Uterus (tissue), 3 donors: ENCODE measurements at regions not wholly inside any gene's neighbourhood (a gene's known extent, or its start where the extent isn't known, plus 50 kb on each side); places are given as distances from the start of the nearest gene placed in this dataset.
"Not testable (repeated sequence)": the region's sequence is repeated elsewhere in the genome, so short reads cannot be mapped to it uniquely, and the experiment has no call there.

Experiments used
- DNase-seq, 2 donors: peaks; one replicate each; pipeline ENCODE4 v3.0.0-alpha.2; 2019 to 2020
- H3K27ac ChIP-seq, 2 donors: fragments of 200-600 bp; sonication (generic); 1 replicate in 1 of 2; 2 replicates in 1 of 2; pipeline ENCODE4 v1.5.1; 2016 to 2018
- H3K27me3 ChIP-seq, 2 donors: fragments of 200-600 bp; sonication (generic); one replicate each; pipeline ENCODE4 v1.5.1; 2018 to 2019; ENCODE audit warnings: control low read depth in 1 of 2
- H3K36me3 ChIP-seq, 2 donors: fragments of 200-600 bp; sonication (generic); one replicate each; pipeline ENCODE4 v1.5.1; 2019; ENCODE audit warnings: control low read depth in 1 of 2
- H3K4me1 ChIP-seq, 2 donors: fragments of 200-600 bp; sonication (generic); one replicate each; pipeline ENCODE4 v1.5.1; 2018 to 2019; ENCODE audit warnings: control low read depth in 1 of 2
- H3K4me3 ChIP-seq, 2 donors: fragments of 200-600 bp; sonication (generic); 1 replicate in 1 of 2; 2 replicates in 1 of 2; pipeline ENCODE4 v1.5.1; 2018 to 2019; ENCODE audit warnings: mild to moderate bottlenecking in 1 of 2
- H3K9me3 ChIP-seq, 2 donors: fragments of 200-600 bp; sonication (generic); one replicate each; pipeline ENCODE4 v1.5.1; 2019; ENCODE audit warnings: control low read depth in 1 of 2
- POLR2A ChIP-seq, 2 donors: fragments of 450-650 bp; IDR thresholded peaks; one replicate each; pipeline ENCODE4 v1.6.1; 2016; ENCODE audit warnings: antibody characterized with exemption in 2 of 2, mild to moderate bottlenecking in 1 of 2, moderate library complexity in 1 of 2
- intact Hi-C: fragments of 100-400 bp; cut with DNase I; formaldehyde crosslinking; loops from one replicate; pipeline ENCODE4 v1.15.1; 2023; ENCODE audit warnings: low total_unique reads
- TF ChIP-seq, protein P1 (sequence below), 4 experiments: fragments of 200-600 bp in 2 of 4; fragments of 450-650 bp in 2 of 4; sonication (generic) in 2 of 4; IDR thresholded peaks; one replicate each; pipeline ENCODE4 v1.5.1; 2016 to 2019; ENCODE audit warnings: antibody characterized with exemption in 4 of 4, mild to moderate bottlenecking in 2 of 4, moderate library complexity in 1 of 4
- donor health status: DM: yes; HTN: yes; CAD: no.

DNA sequence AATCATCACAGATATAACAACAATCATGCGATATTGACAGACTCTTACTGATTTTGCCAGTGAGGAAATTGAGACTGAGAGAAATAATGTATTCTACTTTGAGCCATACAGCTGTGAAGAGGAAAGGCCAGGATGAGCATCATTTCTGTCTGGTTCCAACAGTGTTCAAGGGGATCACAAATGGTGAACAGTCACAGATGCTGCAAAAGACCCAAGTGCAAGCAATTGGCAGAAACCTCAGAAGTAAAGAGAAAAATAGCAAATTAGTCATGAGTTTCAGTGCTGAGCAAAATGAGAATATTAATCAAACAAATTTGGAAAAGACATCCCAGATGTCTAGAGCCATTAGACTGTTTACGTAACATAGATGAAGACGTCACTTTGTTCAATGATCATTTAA, 114.1 kb downstream of the RAB38 start:
- TF ChIP-seq, protein P1, sequence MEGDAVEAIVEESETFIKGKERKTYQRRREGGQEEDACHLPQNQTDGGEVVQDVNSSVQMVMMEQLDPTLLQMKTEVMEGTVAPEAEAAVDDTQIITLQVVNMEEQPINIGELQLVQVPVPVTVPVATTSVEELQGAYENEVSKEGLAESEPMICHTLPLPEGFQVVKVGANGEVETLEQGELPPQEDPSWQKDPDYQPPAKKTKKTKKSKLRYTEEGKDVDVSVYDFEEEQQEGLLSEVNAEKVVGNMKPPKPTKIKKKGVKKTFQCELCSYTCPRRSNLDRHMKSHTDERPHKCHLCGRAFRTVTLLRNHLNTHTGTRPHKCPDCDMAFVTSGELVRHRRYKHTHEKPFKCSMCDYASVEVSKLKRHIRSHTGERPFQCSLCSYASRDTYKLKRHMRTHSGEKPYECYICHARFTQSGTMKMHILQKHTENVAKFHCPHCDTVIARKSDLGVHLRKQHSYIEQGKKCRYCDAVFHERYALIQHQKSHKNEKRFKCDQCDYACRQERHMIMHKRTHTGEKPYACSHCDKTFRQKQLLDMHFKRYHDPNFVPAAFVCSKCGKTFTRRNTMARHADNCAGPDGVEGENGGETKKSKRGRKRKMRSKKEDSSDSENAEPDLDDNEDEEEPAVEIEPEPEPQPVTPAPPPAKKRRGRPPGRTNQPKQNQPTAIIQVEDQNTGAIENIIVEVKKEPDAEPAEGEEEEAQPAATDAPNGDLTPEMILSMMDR (IDR thresholded peaks at IDR 0.05) = no peak
- no peak for TF ChIP-seq POLR2A (IDR thresholded peaks at IDR 0.05)
- DNase-seq = no peak
- Histone ChIP-seq H3K9me3 (no peaks in the 10 kb centered on the region), H3K27me3 (no peaks in the 10 kb centered on the region), H3K36me3 (no peaks in the 10 kb centered on the region), H3K4me1 (no peaks in the 10 kb centered on the region), H3K4me3 (no peak overlapping the region), H3K27ac (no peak overlapping the region)
- intact Hi-C loops = no loop called here

DNA sequence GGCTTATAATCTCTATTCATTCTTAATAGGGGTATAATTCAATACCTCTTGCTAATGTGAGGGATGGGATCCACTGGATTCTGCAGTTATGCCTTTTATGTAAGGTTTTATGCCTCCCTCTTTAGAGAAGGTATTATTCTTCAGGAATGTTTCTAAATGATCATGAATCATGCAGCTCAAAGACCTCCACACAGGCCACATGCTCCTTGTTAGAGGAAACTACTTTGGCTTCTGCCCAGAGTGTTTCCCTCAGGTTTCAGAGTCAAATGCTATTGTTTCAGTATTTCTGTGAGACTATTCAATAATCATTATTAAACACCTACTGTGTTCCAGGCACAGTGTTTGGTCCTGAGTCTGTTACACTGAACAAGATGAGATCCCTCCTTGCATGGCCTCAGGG, 115.9 kb downstream of the RAB38 start:
- Histone ChIP-seq H3K27ac (no peak overlapping the region), H3K9me3 (no peaks in the 10 kb centered on the region), H3K4me3 (no peak overlapping the region), H3K27me3 (no peaks in the 10 kb centered on the region), H3K36me3 (no peaks in the 10 kb centered on the region), H3K4me1 (no peaks in the 10 kb centered on the region)
- no peak for TF ChIP-seq POLR2A (IDR thresholded peaks at IDR 0.05)
- TF ChIP-seq, protein P1 (IDR thresholded peaks at IDR 0.05) = no peak
- DNase-seq = no peak
- intact Hi-C loops = no loop called here

DNA sequence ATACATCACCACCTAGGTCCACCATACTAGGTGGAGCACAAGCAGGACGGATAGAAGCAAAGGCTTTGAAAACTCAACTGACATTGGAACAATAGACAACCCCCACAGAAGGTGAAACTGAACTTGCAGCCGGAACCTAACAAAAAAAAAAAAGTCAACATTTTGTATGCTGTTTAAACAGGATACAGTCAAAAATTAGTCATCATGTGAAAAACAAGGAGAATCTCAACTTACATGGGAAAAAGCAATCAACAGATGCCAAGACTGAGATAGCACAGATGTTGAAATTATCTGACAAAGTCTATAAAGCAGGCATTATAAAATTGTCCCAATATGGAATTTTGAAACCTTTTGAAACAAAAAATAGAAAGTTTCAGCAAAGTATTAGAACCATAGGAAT, 123.8 kb downstream of the RAB38 start:
- Histone ChIP-seq H3K36me3 (no peaks in the 10 kb centered on the region), H3K9me3 (no peaks in the 10 kb centered on the region), H3K4me3 (no peak overlapping the region), H3K4me1 (no peaks in the 10 kb centered on the region), H3K27ac (no peak overlapping the region), H3K27me3 (no peaks in the 10 kb centered on the region)
- no peak for TF ChIP-seq POLR2A (IDR thresholded peaks at IDR 0.05)
- TF ChIP-seq, protein P1 (IDR thresholded peaks at IDR 0.05) = no peak
- intact Hi-C loops = no loop called here
- DNase-seq = no peak

DNA sequence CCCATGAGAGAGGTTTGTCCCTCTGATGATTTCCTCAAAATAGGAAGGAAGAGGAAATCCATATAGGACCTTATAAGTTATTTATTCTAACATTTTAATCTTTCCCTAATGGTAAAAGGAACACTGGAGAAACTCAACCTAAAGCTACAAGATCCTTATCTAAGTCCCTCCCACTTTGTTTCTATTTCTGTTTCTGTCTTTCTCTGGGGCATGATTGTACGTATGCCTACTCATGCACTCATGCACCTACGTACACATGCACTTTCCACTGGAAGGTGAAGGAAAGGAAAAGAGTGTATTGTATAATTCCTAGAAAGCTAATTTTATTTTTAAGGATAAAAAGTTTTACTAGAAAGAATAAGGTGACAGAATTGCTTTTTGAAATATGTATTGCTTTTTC, 125.0 kb downstream of the RAB38 start:
- H3K9me3 ChIP-seq = no peaks in the 10 kb centered on the region
- DNase-seq = no peak
- intact Hi-C loops = no loop called here
- no peaks in the 10 kb centered on the region for H3K27me3 ChIP-seq
- TF ChIP-seq POLR2A (IDR thresholded peaks at IDR 0.05) = no peak
- TF ChIP-seq, protein P1 (IDR thresholded peaks at IDR 0.05) = no peak
- H3K4me3 ChIP-seq = no peak overlapping the region
- no peak overlapping the region for H3K27ac ChIP-seq
- no peaks in the 10 kb centered on the region for H3K4me1 ChIP-seq
- no peaks in the 10 kb centered on the region for H3K36me3 ChIP-seq

DNA sequence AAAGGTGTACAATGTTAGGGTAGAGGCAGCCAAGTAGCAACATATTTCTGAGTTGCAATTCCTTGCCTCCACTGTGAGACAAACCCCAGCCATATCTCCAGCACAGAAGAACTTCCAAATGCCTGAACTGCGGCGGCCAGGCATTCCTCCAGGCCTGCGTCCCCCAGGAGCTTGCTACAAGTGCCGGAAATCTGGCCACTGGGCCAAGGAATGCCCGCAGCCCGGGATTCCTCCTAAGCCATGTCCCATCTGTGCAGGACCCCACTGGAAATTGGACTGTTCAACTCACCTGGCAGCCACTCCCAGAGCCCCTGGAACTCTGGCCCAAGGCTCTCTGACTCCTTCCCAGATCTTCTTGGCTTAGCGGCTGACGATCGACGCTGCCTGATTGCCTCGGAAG, 130.0 kb downstream of the RAB38 start:
- H3K9me3 ChIP-seq, H3K27me3 ChIP-seq, intact Hi-C loops, H3K36me3 ChIP-seq, DNase-seq, H3K27ac ChIP-seq, H3K4me3 ChIP-seq, H3K4me1 ChIP-seq: not testable (repeated sequence)

DNA sequence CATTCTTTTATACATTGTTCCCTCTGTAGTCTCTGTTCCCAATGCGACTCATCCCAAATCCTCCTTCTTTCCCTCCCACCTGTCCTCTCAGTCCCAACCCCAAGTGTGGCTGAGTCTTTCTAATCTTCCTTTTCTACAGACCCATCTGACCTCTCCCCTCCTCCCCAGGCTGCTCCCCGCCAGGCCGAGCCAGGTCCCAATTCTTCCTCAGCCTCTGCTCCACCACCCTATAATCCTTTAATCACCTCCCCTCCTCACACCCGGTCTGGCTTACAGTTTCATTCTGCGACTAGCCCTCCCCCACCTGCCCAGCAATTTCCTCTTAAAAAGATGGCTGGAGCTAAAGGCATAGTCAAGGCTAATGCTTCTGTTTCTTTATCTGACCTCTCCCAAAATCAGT, 130.6 kb downstream of the RAB38 start:
- H3K36me3 ChIP-seq, H3K4me3 ChIP-seq, DNase-seq, H3K27me3 ChIP-seq, H3K9me3 ChIP-seq, H3K4me1 ChIP-seq, H3K27ac ChIP-seq, intact Hi-C loops: not testable (repeated sequence)
